D721Med (cell line): ENCODE measurements at regions not wholly inside any gene's neighbourhood (a gene's known extent, or its start where the extent isn't known, plus 50 kb on each side); places are given as distances from the start of the nearest gene placed in this dataset.
A peak's percentile ranks its signal among the peaks of the same experiment; 100 is the strongest.

Experiments
- DNase-seq: peaks from one replicate; pipeline ENCODE4 v3.0.0; 2011; ENCODE audit warnings: low spot score; ENCODE audit not compliant: insufficient read length
- FAIRE-seq: peaks from 2 replicates; lab custom pipeline; 2011; peaks lifted over from hg19 to GRCh38; lab: Jason Lieb, UNC
- TF ChIP-seq, protein P1 (sequence below): IDR thresholded peaks from 2 replicates; pipeline ENCODE4 v1.5.1; 2012; ENCODE audit warnings: mild to moderate bottlenecking, control low read depth; ENCODE audit not compliant: insufficient read depth; ENCODE audit errors: missing control alignments

DNA sequence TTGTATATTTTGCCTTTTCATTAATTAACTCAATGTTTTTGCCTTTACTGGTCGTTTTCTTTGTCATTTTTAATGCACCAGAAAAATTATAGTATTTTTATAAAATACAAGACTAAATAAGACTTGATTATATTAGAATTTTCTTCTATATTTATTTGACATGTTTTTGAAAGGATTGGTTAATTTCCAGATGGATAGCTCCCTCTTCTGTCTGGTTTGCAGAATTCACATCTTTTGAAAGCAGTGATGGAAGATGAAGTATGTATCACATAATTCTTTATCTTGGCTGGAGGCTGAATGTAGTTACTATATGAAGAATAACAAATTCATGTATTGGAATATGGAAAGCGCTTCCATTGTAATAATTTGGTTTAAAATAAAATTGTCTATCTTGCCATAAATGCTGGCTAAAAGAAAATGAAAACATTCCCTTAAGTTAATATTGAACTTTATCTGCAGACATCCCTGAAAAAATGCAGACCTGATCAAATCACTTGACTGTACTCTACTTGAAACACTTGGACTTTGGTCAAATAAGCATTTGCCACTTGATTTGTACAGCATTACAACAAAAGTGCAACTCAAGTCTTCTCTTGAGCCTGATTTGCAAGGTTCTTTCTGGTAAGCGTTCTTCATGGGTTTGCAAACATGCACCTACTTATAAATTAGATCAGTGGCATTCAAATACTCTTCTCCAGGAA lies 86.3 kb upstream of the EFEMP1 start:
- TF ChIP-seq, protein P1, sequence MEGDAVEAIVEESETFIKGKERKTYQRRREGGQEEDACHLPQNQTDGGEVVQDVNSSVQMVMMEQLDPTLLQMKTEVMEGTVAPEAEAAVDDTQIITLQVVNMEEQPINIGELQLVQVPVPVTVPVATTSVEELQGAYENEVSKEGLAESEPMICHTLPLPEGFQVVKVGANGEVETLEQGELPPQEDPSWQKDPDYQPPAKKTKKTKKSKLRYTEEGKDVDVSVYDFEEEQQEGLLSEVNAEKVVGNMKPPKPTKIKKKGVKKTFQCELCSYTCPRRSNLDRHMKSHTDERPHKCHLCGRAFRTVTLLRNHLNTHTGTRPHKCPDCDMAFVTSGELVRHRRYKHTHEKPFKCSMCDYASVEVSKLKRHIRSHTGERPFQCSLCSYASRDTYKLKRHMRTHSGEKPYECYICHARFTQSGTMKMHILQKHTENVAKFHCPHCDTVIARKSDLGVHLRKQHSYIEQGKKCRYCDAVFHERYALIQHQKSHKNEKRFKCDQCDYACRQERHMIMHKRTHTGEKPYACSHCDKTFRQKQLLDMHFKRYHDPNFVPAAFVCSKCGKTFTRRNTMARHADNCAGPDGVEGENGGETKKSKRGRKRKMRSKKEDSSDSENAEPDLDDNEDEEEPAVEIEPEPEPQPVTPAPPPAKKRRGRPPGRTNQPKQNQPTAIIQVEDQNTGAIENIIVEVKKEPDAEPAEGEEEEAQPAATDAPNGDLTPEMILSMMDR: peak; percentile 63
- FAIRE-seq: peak; percentile 64
- no peak for DNase-seq

DNA sequence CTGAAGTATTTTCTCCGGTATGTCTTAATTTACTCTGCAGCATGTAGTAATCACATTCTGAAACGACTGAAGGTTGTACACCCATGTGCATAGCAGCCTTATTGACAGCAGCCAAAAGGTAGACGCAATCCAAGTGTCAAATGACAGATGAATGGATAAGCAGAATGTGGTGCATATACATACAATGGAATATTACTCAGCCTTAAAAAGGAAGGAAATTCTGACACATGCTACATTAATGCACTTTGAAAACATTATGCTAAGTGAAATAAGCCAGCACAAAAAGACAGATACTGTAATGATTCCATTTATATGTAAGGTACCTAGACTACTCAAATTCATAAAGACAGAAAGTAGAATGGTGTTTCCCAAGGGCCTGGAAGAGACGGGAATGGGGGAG lies 88.0 kb upstream of the EFEMP1 start:
- no peak for DNase-seq
- peak; percentile 87 for FAIRE-seq
- TF ChIP-seq, protein P1: no peak

DNA sequence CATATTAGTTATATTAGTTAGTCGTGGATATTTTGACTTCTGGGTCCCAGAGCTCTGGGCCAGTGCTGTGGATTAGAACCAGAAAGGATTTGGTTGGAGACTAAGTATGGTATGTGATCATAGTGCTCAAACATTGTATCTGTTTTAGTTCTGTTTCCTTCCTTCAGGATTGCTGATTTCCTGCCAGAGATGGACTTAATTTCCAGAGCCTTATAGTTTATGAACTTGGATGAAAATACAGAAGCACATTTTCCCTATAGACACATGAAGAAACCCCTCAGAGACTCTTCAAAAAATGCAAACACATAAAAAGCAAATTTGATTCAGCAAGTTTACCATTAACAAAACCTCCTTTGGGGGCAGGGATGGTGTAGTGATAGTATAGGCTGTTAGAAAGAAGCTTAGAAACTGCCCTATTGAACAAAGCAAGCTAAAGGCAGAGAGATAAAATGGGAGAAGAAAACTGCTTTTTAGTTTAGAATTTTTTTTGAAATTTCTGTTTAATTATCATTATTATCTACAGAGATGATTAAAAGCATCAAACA lies 88.7 kb upstream of the EFEMP1 start:
- FAIRE-seq (peak; percentile 76), DNase-seq (no peak)
- TF ChIP-seq, protein P1: no peak

DNA sequence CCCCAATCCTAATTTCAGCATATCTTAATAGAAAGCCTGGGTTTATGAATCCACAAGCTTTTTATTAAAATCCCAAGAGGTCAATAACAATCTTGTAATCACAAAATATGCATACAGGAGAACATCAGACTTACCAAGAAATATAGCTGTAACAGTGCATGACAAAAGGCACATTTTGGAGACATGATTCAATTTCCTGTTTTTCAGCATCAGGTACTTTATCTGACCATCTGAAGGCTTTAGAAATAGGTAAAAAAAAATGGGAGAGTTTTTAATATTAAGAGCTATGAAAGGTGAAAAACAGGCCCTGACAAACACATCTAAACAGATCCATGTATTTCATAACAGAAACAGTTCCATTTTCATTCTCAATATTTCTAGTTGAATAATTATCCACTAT lies 89.9 kb upstream of the EFEMP1 start:
- no peak for DNase-seq
- no peak for FAIRE-seq
- TF ChIP-seq, protein P1: no peak

DNA sequence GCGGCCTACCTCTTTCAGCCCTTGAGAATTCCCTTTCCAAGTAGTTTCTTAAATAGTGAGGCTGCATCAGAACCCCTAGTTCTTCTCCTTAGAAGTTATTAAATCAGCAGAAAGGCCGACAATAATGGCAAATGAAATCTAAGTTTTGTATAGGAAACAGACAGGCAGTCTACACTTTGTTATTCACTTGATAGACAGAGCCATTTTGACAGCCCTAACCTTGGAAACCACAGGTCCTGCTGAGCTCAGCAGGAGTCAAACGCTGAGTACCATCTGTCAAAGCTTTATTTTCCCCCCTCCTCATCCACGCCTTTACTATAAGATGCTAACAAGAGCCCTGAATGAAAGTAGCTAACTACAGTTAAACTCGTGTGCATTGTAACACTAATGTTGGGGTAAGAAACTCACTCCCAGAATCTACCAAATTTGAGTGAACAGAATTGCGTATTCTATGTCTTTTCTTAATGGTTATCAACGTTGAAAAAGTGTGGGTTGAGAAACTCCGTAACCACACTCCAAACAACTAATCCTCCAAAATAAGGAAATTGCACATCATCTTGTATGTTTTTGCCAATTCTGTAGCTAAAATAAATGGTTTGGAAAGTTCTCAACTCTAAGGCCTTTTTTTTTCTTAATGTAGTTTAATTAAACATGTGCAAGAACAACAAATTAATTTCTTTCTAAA lies 90.6 kb upstream of the EFEMP1 start:
- TF ChIP-seq, protein P1: no peak
- DNase-seq: no peak
- FAIRE-seq: peak; percentile 97

DNA sequence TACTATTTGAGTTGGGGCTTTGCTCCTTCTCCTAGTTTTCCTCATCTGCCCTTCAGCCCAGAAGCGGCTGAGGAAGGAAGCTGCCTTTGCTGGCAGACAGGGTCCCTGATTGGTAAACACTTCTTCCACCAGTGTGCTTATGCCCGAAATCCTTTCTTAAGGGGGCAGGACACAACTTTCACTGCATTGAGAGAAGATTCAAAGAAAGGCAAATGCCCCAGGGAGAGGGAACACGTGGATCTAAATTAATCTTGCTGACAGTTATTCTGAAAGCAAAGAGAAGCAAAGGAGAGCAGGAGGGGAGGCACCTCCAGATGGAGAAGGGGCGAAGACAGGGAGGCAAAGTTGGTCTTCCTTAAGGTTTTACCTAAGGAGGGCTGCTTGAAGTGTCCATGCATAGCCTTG lies 92.1 kb upstream of the EFEMP1 start:
- DNase-seq (no peak), FAIRE-seq (peak; percentile 94)
- TF ChIP-seq, protein P1: no peak
